GM06990 (cell line): ENCODE measurements at regions not wholly inside any gene's neighbourhood (a gene's known extent, or its start where the extent isn't known, plus 50 kb on each side); places are given as distances from the start of the nearest gene placed in this dataset.

ENCODE experiments used
- DNase-seq: peaks from one replicate; pipeline ENCODE4 v3.0.0-alpha.2; 2011; ENCODE audit not compliant: insufficient read length; ENCODE audit errors: extremely low read depth
- H3K27me3 ChIP-seq: replicated peaks from 2 replicates; pipeline ENCODE4 v1.6.0; 2011; ENCODE audit warnings: low read length; ENCODE audit not compliant: control insufficient read depth, insufficient read depth
- H3K36me3 ChIP-seq: 2 replicates; pipeline ENCODE4 v1.5.1; 2011; ENCODE audit warnings: low read length; ENCODE audit not compliant: control insufficient read depth, insufficient read depth
- H3K4me3 ChIP-seq: replicated peaks from 2 replicates; pipeline ENCODE4 v1.5.1; 2011; ENCODE audit warnings: low read depth, mild to moderate bottlenecking, control low read depth, low read length
- TF ChIP-seq, protein P1 (sequence below): IDR thresholded peaks from 2 replicates; pipeline ENCODE4 v1.5.1; 2011; ENCODE audit warnings: low read length, control low read depth, mild to moderate bottlenecking, inconsistent platforms; ENCODE audit not compliant: insufficient read depth, poor library complexity, severe bottlenecking

DNA sequence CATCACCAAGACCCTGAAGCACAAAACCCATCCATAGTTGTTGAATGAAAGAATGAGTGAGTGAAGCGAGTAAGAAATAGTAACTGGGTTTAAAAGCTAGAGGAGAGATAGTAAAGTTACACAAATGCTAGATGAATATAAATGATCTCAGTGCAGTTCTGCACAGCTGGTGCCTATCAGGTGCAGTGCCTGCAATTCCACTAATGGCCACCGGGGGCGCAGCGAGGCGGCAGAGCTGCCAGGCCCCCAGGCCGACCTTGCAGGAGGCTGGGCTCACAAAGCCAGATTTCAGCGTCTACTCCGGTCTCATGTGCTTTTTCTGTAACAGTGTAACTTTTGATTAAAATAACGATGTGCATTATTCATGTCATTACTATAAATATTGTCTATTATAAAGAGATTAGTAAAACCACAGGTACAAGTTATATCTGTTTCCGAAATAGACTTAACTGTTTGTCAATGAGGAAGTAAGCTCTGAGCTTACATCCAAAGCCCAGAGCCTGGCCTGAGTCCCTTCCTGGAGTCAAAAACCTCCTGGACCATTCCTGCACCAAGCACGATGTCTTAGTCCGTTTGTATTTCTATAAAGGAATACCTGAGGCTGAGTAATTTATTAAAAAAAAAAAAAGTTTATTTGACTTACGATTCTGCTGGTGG lies 477.6 kb downstream of the NPHP4 start:
- DNase-seq = peak; percentile 40
- TF ChIP-seq, protein P1, sequence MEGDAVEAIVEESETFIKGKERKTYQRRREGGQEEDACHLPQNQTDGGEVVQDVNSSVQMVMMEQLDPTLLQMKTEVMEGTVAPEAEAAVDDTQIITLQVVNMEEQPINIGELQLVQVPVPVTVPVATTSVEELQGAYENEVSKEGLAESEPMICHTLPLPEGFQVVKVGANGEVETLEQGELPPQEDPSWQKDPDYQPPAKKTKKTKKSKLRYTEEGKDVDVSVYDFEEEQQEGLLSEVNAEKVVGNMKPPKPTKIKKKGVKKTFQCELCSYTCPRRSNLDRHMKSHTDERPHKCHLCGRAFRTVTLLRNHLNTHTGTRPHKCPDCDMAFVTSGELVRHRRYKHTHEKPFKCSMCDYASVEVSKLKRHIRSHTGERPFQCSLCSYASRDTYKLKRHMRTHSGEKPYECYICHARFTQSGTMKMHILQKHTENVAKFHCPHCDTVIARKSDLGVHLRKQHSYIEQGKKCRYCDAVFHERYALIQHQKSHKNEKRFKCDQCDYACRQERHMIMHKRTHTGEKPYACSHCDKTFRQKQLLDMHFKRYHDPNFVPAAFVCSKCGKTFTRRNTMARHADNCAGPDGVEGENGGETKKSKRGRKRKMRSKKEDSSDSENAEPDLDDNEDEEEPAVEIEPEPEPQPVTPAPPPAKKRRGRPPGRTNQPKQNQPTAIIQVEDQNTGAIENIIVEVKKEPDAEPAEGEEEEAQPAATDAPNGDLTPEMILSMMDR = peak; percentile 99

DNA sequence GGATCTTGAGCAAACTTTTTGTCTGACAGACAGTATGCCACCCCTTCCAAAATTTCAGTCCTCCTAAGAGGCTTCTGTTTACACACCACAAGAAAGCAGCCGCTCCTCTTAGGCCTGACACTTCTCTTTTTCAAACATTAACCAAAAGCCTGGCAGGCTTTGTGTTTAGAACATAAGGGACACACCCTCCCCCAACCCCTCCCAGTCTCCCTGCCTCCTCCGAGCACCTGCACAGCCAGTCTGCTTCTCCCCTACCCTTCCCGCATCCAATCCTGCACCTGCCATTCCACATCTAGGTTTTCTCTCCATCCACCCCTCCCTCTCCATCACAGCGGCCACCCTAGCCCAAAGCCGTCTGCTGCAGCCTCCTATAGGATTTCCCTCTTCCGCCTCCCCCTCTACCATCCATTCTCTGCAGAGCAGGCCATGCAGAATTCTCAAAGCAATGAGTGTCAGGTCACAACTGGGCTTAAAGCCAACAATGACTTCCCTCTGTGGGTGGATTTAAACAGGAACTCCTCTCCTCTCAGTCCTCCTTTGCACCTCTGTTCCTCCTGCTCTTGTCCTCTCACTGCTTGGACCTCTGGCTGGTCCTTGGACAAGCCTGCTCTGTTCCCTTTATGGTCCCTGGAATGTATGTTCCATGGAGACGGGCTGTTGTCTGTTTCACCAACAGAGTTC lies 478.2 kb downstream of the NPHP4 start:
- Histone ChIP-seq H3K36me3 (no peaks in the 10 kb centered on the region), H3K4me3 (no peak overlapping the region), H3K27me3 (no peaks in the 10 kb centered on the region; the same call in 1 of the 2 replicates)
- TF ChIP-seq, protein P1 = no peak
- DNase-seq = no peak

More for the DNA sequence above, 477.6 kb downstream of the NPHP4 start:
- Histone ChIP-seq H3K27me3 (no peaks in the 10 kb centered on the region; the same call in 1 of the 2 replicates), H3K36me3 (no peaks in the 10 kb centered on the region), H3K4me3 (no peak overlapping the region)

DNA sequence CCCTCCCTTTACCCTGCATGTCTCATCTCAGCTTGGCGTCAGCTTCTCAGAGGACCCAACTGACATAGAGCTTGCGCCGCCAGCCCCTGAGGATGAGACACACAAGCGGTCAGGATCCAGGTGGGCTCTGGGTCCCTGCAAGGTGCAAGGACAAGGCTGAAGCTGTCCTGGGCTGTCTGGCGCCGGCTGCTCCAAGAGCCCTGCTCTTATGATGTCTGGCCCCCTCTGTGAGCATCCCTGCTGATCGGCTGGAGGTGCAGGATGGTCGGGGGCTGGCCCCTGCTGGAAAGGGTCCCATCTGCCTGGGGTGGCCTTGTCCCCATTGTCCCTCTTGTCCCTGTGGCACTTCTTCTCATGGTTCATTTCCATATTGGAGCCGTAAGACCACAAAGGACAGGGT lies 479.0 kb downstream of the NPHP4 start:
- no peaks in the 10 kb centered on the region; the same call in 1 of the 2 replicates for H3K27me3 ChIP-seq
- H3K4me3 ChIP-seq = no peak overlapping the region
- DNase-seq = no peak
- TF ChIP-seq, protein P1 = no peak
- H3K36me3 ChIP-seq = no peaks in the 10 kb centered on the region

DNA sequence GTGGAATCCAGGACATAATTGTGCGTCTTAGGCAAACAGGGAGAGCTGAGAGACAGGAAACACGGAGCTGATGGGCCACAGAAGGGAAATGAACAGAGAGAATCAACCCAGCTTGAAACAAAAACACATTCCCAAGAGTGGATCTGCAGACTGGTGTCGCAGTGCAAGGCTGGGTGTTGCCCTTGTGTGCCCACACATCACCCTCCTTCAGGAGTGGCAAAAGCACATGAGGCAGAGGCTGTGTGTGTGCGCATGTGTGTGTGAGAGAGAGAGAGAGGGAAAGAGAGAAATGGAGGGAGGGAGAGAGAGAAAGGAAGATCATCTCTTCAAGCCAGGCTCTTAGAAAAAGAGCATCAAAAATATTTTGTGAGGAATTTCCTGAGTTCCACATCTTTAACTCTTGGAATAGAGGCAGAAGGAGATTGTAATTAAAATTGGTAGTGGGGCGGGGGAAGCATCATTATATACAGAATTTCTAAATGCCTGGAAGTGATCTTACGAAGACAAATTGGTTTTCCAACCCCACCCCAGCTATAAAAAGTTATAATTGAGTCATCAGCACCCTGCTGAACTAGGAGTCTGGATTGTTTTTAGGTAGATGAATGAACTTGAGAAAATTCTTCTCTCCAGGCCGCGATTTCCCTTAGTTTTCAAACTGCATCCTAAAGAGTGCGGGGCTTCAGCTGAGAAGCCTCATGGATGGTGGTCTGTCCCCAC lies 480.7 kb downstream of the NPHP4 start:
- Histone ChIP-seq H3K36me3 (no peaks in the 10 kb centered on the region), H3K4me3 (no peak overlapping the region), H3K27me3 (no peaks in the 10 kb centered on the region; the same call in 1 of the 2 replicates)
- TF ChIP-seq, protein P1 = no peak
- no peak for DNase-seq

DNA sequence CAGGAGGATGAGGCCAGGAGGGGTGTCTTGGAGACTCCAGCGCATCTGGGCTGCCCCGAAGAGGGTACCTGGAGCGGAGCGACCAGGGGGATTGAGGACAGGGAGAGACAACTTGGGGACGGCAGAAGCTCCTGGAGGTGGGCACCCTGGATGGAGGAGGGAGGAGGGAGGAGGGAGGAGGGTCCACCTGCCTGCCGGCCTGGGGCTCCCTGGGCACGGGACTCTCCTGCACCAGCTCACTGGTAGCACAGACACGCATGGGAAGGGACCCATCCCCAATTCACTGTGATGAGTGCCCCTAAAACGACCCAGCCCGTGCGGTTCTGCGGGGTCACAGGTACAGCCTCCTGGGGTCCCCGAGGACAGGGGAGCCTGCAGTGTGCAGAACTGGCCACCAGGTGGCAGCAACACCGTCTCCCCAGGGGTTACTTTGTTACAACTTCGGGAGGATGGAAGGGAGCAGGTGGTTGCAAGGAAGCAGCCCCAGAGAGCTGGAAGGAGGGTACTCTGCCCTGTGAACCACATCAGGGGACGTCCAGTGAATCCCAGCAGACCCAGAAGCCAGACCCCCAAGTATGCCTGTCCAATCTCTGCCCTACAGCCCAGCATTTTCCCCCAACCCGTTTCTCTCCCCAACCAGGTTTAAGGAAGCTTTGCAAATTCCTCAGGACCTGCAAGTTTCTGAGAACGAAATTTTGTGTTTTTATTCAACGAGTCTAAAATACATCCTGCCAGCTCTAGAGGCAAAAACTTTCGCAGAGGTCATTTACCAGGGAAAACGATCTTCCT lies 482.4 kb downstream of the NPHP4 start:
- DNase-seq = peak; percentile 33
- TF ChIP-seq, protein P1 = peak; percentile 98
- Histone ChIP-seq H3K36me3 (no peaks in the 10 kb centered on the region), H3K27me3 (no peaks in the 10 kb centered on the region; the same call in 1 of the 2 replicates), H3K4me3 (no peak overlapping the region)
